H1 (cell line): ENCODE measurements at regions not wholly inside any gene's neighbourhood (a gene's known extent, or its start where the extent isn't known, plus 50 kb on each side); places are given as distances from the start of the nearest gene placed in this dataset.

Source experiments
- CTCF ChIA-PET: fragments of 300-600 bp; sonication (Branson Sonifier 250); formaldehyde crosslinking; loops from one replicate; lab custom pipeline; 2021; ENCODE audit not compliant: partially characterized antibody; lab: Charles Lee
- POLR2A ChIA-PET: fragments of 300-600 bp; sonication (Branson Sonifier 250); formaldehyde crosslinking; loops from one replicate; lab custom pipeline; 2021; ENCODE audit warnings: inconsistent platforms; ENCODE audit not compliant: partially characterized antibody; lab: Charles Lee
- DNase-seq, 2 experiments: peaks; one replicate each; pipeline versions ENCODE4 v3.0.0 to v3.0.0-alpha.2; 2010 to 2022; ENCODE audit warnings: low spot score in 2 of 2, low read depth in 1 of 2, mixed read lengths in 1 of 2
- FAIRE-seq: peaks from 2 replicates; lab custom pipeline; 2011; peaks lifted over from hg19 to GRCh38; lab: Jason Lieb, UNC
- H2AFZ ChIP-seq: 2 replicates; pipeline ENCODE4 v1.8.1; 2012; ENCODE audit warnings: low read length, inconsistent platforms
- H2AK5ac ChIP-seq: 2 replicates; pipeline ENCODE4 v1.6.1; 2013; ENCODE audit warnings: low read depth, low read length
- H2BK120ac ChIP-seq: replicated peaks from 2 replicates; pipeline ENCODE3; 2013; ENCODE audit warnings: low read depth, low read length, inconsistent platforms
- H2BK12ac ChIP-seq: 2 replicates; pipeline ENCODE4 v1.6.1; 2013; ENCODE audit warnings: low read depth, low read length
- H2BK15ac ChIP-seq: 2 replicates; pipeline ENCODE4 v1.6.1; 2013; ENCODE audit warnings: low read length
- H2BK20ac ChIP-seq: 2 replicates; pipeline ENCODE4 v1.6.1; 2013; ENCODE audit warnings: low read length
- H2BK5ac ChIP-seq: 2 replicates; pipeline ENCODE4 v1.6.1; 2013; ENCODE audit warnings: low read depth, low read length
- H3K14ac ChIP-seq: 2 replicates; pipeline ENCODE4 v1.6.1; 2013; ENCODE audit warnings: inconsistent platforms; ENCODE audit not compliant: insufficient read length
- H3K18ac ChIP-seq: 2 replicates; pipeline ENCODE4 v1.6.1; 2013; ENCODE audit warnings: low read length; ENCODE audit errors: extremely low read depth
- H3K23ac ChIP-seq: 2 replicates; pipeline ENCODE4 v1.6.1; 2013; ENCODE audit warnings: inconsistent platforms; ENCODE audit not compliant: insufficient read length
- H3K23me2 ChIP-seq: 2 replicates; pipeline ENCODE4 v1.6.1; 2013; ENCODE audit warnings: low read depth, low read length
- H3K27ac ChIP-seq: 2 replicates; pipeline ENCODE4 v1.6.1; 2011; ENCODE audit warnings: low read depth, low read length, inconsistent platforms
- H3K27me3 ChIP-seq, 4 experiments: replicated peaks in 1 of 4; 1 replicate in 1 of 4; 2 replicates in 3 of 4; pipeline versions ENCODE4 v1.6.1 to v1.8.1; 2011 to 2013; ENCODE audit warnings: low read length in 3 of 4, mild to moderate bottlenecking in 3 of 4, inconsistent platforms in 2 of 4, mixed read lengths in 2 of 4, moderate library complexity in 1 of 4; ENCODE audit not compliant: control insufficient read depth in 3 of 4, insufficient read depth in 3 of 4; ENCODE audit errors: extremely low read depth in 1 of 4
- H3K36me3 ChIP-seq, 4 experiments: 2 replicates each; pipeline versions ENCODE4 v1.6.1 to v1.8.1; 2011 to 2013; ENCODE audit warnings: mild to moderate bottlenecking in 4 of 4, low read length in 3 of 4, moderate library complexity in 2 of 4, control low read depth in 1 of 4, inconsistent platforms in 1 of 4; ENCODE audit not compliant: insufficient read depth in 4 of 4, control insufficient read depth in 2 of 4
- H3K4ac ChIP-seq: replicated peaks from 2 replicates; pipeline ENCODE3; 2013; ENCODE audit warnings: low read length, low read depth, mixed read lengths, inconsistent platforms; ENCODE audit not compliant: insufficient read length
- H3K4me1 ChIP-seq, 4 experiments: replicated peaks in 1 of 4; 1 replicate in 1 of 4; 2 replicates in 3 of 4; pipeline versions ENCODE4 v1.6.1 to v1.8.1; 2011 to 2013; ENCODE audit warnings: low read length in 3 of 4, inconsistent platforms in 2 of 4, mixed read lengths in 1 of 4; ENCODE audit not compliant: insufficient read depth in 4 of 4, control insufficient read depth in 3 of 4
- H3K4me2 ChIP-seq, 2 experiments: 2 replicates each; pipeline versions ENCODE4 v1.6.1 to v1.8.1; 2011 to 2013; ENCODE audit warnings: low read depth in 2 of 2, low read length in 2 of 2, control low read depth in 1 of 2, inconsistent platforms in 1 of 2, mild to moderate bottlenecking in 1 of 2; ENCODE audit not compliant: insufficient read depth in 1 of 2
- H3K4me3 ChIP-seq, 4 experiments: fragments of 200-600, 300-600 bp in 1 of 4; sonication (generic), shearing (Covaris generic), sonication (Bioruptor Twin) in 1 of 4; 2 replicates each; pipeline versions ENCODE4 v1.5.1 to v1.8.1; 2011 to 2016; ENCODE audit warnings: low read length in 4 of 4, low read depth in 3 of 4, control low read depth in 2 of 4, inconsistent platforms in 2 of 4, mild to moderate bottlenecking in 2 of 4, mixed read lengths in 1 of 4, moderate library complexity in 1 of 4; ENCODE audit not compliant: insufficient read depth in 2 of 4; ENCODE audit errors: extremely low read depth in 1 of 4
- H3K56ac ChIP-seq: replicated peaks from 2 replicates; pipeline ENCODE3; 2013; ENCODE audit warnings: low read depth, mild to moderate bottlenecking, mixed read lengths, low read length, inconsistent platforms; ENCODE audit not compliant: insufficient read length
- H3K79me1 ChIP-seq: 2 replicates; pipeline ENCODE4 v1.6.1; 2013; ENCODE audit warnings: low read depth, low read length, control low read depth
- H3K79me2 ChIP-seq, 2 experiments: 2 replicates each; pipeline versions ENCODE4 v1.6.1 to v1.8.1; 2012 to 2013; ENCODE audit warnings: low read length in 2 of 2, mild to moderate bottlenecking in 2 of 2, inconsistent platforms in 1 of 2; ENCODE audit not compliant: insufficient read depth in 2 of 2, control insufficient read depth in 1 of 2
- H3K9ac ChIP-seq, 4 experiments: replicated peaks in 1 of 4; 1 replicate in 1 of 4; 2 replicates in 3 of 4; pipeline versions ENCODE4 v1.6.1 to v1.8.1; 2011 to 2013; ENCODE audit warnings: low read depth in 3 of 4, low read length in 3 of 4, control low read depth in 2 of 4, mild to moderate bottlenecking in 2 of 4, moderate library complexity in 2 of 4, inconsistent platforms in 1 of 4; ENCODE audit errors: extremely low read depth in 1 of 4
- H3K9me3 ChIP-seq, 2 experiments: 2 replicates each; pipeline versions ENCODE4 v1.6.1 to v1.8.1; 2012 to 2013; ENCODE audit warnings: mild to moderate bottlenecking in 2 of 2, moderate library complexity in 2 of 2, control low read depth in 1 of 2, inconsistent platforms in 1 of 2, low read depth in 1 of 2, low read length in 1 of 2, mixed read lengths in 1 of 2; ENCODE audit not compliant: insufficient read depth in 2 of 2
- H4K20me1 ChIP-seq, 2 experiments: replicated peaks in 1 of 2; 2 replicates each; pipeline versions ENCODE3 to v1.8.1; 2011 to 2013; ENCODE audit warnings: inconsistent platforms in 2 of 2, low read length in 2 of 2, mild to moderate bottlenecking in 1 of 2; ENCODE audit not compliant: insufficient read depth in 2 of 2, control insufficient read depth in 1 of 2
- H4K5ac ChIP-seq: 2 replicates; pipeline ENCODE4 v1.6.1; 2013; ENCODE audit warnings: low read length, low read depth, mixed read lengths, inconsistent platforms; ENCODE audit not compliant: insufficient read length
- H4K8ac ChIP-seq: 2 replicates; pipeline ENCODE4 v1.8.0; 2013; ENCODE audit warnings: mild to moderate bottlenecking, moderate library complexity, low read length, inconsistent platforms; ENCODE audit not compliant: insufficient read depth; ENCODE audit errors: extremely low read depth
- H4K91ac ChIP-seq: replicated peaks from 2 replicates; pipeline ENCODE3; 2013; ENCODE audit warnings: low read length, mixed read lengths, inconsistent platforms; ENCODE audit not compliant: insufficient read length
- CEBPB ChIP-seq: IDR thresholded peaks from 2 replicates; pipeline ENCODE4 v1.6.1; 2012; ENCODE audit warnings: low read depth, low read length
- CREB1 ChIP-seq: IDR thresholded peaks from 2 replicates; pipeline ENCODE4 v1.6.1; 2012; ENCODE audit warnings: inconsistent platforms
- GABPA ChIP-seq: IDR thresholded peaks from 2 replicates; pipeline ENCODE4 v1.6.1; 2011; ENCODE audit warnings: mild to moderate bottlenecking, low read length, moderate library complexity, borderline replicate concordance; ENCODE audit not compliant: insufficient read depth
- HDAC2 ChIP-seq, 2 experiments: fragments of 300-600 bp in 1 of 2; sonication (generic) in 1 of 2; IDR thresholded peaks; 2 replicates each; pipeline ENCODE4 v1.6.1; 2011 to 2012; ENCODE audit warnings: low read depth in 2 of 2, low read length in 2 of 2, mild to moderate bottlenecking in 2 of 2, moderate library complexity in 2 of 2, borderline replicate concordance in 1 of 2, inconsistent platforms in 1 of 2
- HDAC6 ChIP-seq: IDR thresholded peaks from one replicate; pipeline ENCODE4 v1.7.1; 2012; ENCODE audit warnings: low read depth, mild to moderate bottlenecking, inconsistent platforms, low read length, moderate library complexity
- KDM1A ChIP-seq: fragments of 200-600, 300-600 bp; sonication (generic); IDR thresholded peaks from 2 replicates; pipeline ENCODE4 v1.7.1; 2016; ENCODE audit warnings: mild to moderate bottlenecking, low read length, borderline replicate concordance
- KDM4A ChIP-seq: IDR thresholded peaks from one replicate; pipeline ENCODE4 v1.7.1; 2012; ENCODE audit warnings: low read depth, mild to moderate bottlenecking, moderate library complexity, low read length, inconsistent platforms; ENCODE audit not compliant: severe bottlenecking
- MAFK ChIP-seq: IDR thresholded peaks from 2 replicates; pipeline ENCODE4 v1.6.1; 2012; ENCODE audit warnings: low read depth, mild to moderate bottlenecking, improper control_type of control experiment, low read length
- MAX ChIP-seq: IDR thresholded peaks from 2 replicates; pipeline ENCODE4 v1.6.1; 2012; ENCODE audit warnings: inconsistent platforms
- RXRA ChIP-seq: IDR thresholded peaks from 2 replicates; pipeline ENCODE4 v1.6.1; 2011; ENCODE audit warnings: low read depth, mild to moderate bottlenecking, low read length, moderate library complexity; ENCODE audit not compliant: insufficient read depth

GRCh38 chr6:141103246-141103645, 1029.5 kb upstream of the GJE1 start:
- Histone ChIP-seq H3K56ac (no peak overlapping the region), H3K4me2 (no peak overlapping the region), H2BK15ac (no peak overlapping the region), H3K14ac (no peak overlapping the region), H3K9me3 (peaks cover 0 to 2% of the 10 kb centered on the region in 2 experiments; a peak in 1 of 4 replicates), H3K9ac (no peak overlapping the region), H2BK5ac (no peak overlapping the region), H2AFZ (no peak overlapping the region), H3K18ac (no peak overlapping the region), H3K27ac (no peak overlapping the region), H4K8ac (no peak overlapping the region), H3K27me3 (no peaks in the 10 kb centered on the region), H2BK120ac (no peak overlapping the region), H2AK5ac (no peak overlapping the region), H3K4ac (no peak overlapping the region), H3K79me1 (no peaks in the 10 kb centered on the region), H3K79me2 (no peaks in the 10 kb centered on the region), H4K20me1 (no peaks in the 10 kb centered on the region), H4K91ac (no peak overlapping the region), H3K23me2 (no peaks in the 10 kb centered on the region), H2BK12ac (no peak overlapping the region), H3K23ac (no peak overlapping the region), H3K4me3 (no peak overlapping the region), H3K36me3 (no peaks in the 10 kb centered on the region; a peak in 1 of 8 replicates), H4K5ac (no peak overlapping the region), H2BK20ac (no peak overlapping the region), H3K4me1 (peaks cover 0 to 5% (median 1%) of the 10 kb centered on the region in 4 experiments; a peak in 2 of 7 replicates)
- POLR2A ChIA-PET, result no interaction called here
- TF ChIP-seq KDM4A (no peak), HDAC2 (IDR thresholded peaks at IDR 0.05; ENCODE audit: borderline replicate concordance in 1 of 2, low read depth in 2 of 2, low read length in 2 of 2) (no peak), MAX (no peak), KDM1A (no peak), CEBPB (no peak), RXRA (no peak), GABPA (no peak), MAFK (no peak), HDAC6 (no peak), CREB1 (no peak)
- CTCF ChIA-PET, result interaction anchor here (0.6 to 0.7 kb wide), 2 partner anchors 540 to 1397 kb away, joined by 3 read pairs; no protein-coding TSS in a partner anchor
- FAIRE-seq, result no peak
- DNase-seq, result no peak
